SK-N-SH treated with all-trans-retinoic acid at 6 μM for 48 hours (cell line): ENCODE measurements at regions not wholly inside any gene's neighbourhood (a gene's known extent, or its start where the extent isn't known, plus 50 kb on each side); places are given as distances from the start of the nearest gene placed in this dataset.

Experiments used
- ARNTL ChIP-seq: fragments of 450-650 bp; formaldehyde crosslinking; IDR thresholded peaks from 2 replicates; pipeline ENCODE4 v1.5.0; 2020; ENCODE audit warnings: low read depth, mild to moderate bottlenecking, moderate library complexity, borderline replicate concordance
- RARB ChIP-seq: fragments of 250-450 bp; sonication (Bioruptor Pico); IDR thresholded peaks from 2 replicates; pipeline ENCODE4 v1.8.0; 2021; ENCODE audit warnings: mild to moderate bottlenecking, moderate library complexity
- TSHZ2 ChIP-seq: fragments of 250-450 bp; sonication (Bioruptor Pico); IDR thresholded peaks from 2 replicates; pipeline ENCODE4 v1.5.0; 2020; ENCODE audit warnings: mild to moderate bottlenecking, moderate library complexity
- ZFP3 ChIP-seq: fragments of 250-450 bp; sonication (Bioruptor Pico); IDR thresholded peaks from 2 replicates; pipeline ENCODE4 v1.5.0; 2020; ENCODE audit warnings: mild to moderate bottlenecking, moderate library complexity
- ZNF70 ChIP-seq: fragments of 450-650 bp; formaldehyde crosslinking; IDR thresholded peaks from 2 replicates; pipeline ENCODE4 v1.5.0; 2020; ENCODE audit warnings: mild to moderate bottlenecking, moderate library complexity

GRCh38 chr7:25496476-25497368 is 268.4 kb upstream of the NPVF start:
- no peak for TF ChIP-seq ARNTL
- no peak for TF ChIP-seq ZFP3 (CRISPR knock-in tag)
- TF ChIP-seq RARB (CRISPR knock-in tag) = no peak
- no peak for TF ChIP-seq TSHZ2 (CRISPR knock-in tag)
- TF ChIP-seq ZNF70 (CRISPR knock-in tag) = no peak
